ENCODE measurements at regions not wholly inside any gene's neighbourhood (a gene's known extent, or its start where the extent isn't known, plus 50 kb on each side); places are given as distances from the start of the nearest gene placed in this dataset.
"Not testable (repeated sequence)": the region's sequence is repeated elsewhere in the genome, so short reads cannot be mapped to it uniquely, and the experiment has no call there.

DNA sequence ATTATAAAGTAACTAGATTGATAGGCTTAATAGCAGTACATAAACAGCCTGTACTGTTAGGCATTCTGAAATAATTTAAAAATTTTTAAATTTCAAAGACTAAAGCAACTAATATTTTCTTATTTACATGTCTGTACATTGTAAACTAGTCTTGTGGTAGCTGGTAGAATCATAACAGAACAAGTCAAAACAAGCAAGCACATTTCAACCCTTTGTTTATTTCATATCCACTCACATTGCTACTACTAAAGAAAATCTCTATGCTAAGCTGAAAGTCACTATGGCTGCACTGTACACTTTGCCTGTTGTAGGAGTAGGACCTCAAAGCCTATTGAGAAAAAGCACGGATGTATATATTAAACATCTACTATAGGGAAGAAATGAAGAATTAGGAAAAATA is 738.2 kb upstream of the ADGRL4 start:
- DNase-seq (ENCODE audit: low spot score): no peak
- FAIRE-seq: no peak

DNA sequence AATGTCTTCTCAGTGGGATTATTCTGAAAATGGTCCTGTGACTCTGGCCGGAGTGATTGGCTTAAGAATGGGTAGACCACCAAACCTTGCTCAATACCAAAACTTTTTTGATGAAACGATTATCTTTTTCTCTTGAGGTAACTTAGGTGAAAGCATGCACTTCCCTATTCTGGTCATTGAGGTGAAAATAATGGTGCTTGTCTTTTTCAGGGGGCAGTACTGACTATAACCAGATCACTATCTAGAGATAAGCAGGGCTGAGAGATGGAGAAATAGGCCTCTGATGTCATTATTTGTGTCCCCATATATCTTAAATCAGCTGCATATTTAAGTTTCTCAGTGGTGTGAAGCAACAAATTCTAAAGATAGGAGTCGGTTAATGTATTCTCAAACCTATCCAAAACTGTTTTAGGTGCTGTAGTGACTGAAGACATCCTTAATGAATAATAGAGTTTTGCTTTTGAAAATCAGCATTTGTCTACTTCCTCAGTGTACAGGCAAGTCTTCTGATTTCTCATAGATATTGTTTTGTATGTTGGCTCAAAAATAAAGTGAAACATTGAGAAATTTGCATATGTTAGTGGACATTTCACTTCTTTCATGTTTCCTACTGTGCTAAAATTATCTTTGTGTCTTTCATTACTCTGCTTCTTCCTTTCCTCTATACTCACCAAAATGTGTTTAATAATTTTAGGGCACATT is 735.3 kb upstream of the ADGRL4 start:
- no peak for DNase-seq (ENCODE audit: low spot score)
- no peak for FAIRE-seq

DNA sequence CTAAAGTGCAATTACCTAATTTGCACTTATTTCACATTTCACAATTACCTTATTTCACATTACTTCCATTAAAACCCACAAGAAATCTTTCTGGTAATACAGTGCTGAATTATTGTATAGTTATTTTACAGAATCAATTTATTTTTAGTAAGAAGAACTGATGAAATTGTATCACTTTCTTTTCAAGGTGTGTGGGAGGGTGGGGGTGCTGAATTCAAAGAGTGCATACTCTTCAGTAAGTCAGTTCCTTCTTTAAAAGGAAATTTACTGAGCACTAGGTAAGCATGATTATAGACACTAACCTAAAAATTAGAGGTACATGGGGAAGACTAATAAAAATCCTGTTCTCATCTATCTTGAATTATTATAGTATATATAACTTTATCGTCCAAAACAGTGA is 731.6 kb upstream of the ADGRL4 start:
- no peak for DNase-seq (ENCODE audit: low spot score)
- FAIRE-seq: no peak

DNA sequence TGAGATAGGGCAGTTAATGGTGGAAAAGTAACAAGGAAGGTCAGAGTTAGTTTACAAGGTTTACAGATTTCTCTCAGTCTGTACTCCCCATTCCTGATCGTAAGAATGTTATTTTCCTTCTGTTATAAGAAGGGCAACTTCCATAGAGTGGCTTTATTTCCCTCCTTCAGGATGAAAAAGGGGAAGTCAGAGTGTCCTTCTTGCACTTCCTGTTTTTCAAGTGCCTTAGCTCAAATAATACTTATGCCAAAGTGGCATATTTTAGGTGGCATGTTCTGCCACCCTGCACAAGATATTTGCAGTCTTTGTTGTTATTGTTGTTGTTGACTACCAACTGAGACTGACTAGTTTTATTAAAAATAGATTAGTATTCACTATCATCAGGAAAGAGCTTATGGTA is 730.7 kb upstream of the ADGRL4 start:
- DNase-seq (ENCODE audit: low spot score): no peak
- FAIRE-seq: no peak

DNA sequence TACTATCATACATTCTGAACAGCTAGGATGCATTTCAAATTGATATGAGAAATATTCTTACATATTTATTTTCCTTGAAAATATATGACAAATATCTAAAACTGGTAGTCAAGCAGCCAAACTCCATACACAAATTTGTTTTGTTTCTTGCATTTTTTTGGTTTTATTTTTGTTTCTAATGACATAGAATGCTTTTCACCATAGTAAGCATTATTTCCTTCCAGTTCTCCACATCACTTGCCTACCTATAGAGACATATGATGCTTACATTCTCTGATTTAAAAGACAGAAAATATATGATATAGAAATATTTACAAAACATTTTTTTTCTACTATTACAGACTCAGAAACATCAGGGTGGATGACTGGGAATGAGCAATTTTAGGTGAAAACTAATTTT is 726.4 kb upstream of the ADGRL4 start:
- FAIRE-seq (no peak), DNase-seq (ENCODE audit: low spot score) (no peak)

DNA sequence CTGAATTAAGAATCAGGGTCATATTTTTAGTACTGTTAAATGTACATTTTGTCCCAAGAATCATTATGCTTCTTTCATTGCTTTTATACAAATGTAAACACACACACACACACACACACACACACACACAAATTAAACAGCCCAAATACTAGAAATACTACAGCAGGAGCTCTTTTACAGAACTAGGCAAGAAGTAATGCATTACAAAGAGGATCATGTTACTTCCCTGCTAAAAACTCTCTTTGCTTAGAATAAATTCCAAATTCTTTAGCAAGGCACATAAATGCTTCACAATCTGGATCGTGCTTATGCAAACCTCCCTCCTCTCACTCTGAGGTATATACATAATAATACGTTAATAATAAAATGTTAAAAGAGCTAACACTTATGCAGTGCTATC is 720.4 kb upstream of the ADGRL4 start:
- no peak for DNase-seq (ENCODE audit: low spot score)
- no peak for FAIRE-seq

DNA sequence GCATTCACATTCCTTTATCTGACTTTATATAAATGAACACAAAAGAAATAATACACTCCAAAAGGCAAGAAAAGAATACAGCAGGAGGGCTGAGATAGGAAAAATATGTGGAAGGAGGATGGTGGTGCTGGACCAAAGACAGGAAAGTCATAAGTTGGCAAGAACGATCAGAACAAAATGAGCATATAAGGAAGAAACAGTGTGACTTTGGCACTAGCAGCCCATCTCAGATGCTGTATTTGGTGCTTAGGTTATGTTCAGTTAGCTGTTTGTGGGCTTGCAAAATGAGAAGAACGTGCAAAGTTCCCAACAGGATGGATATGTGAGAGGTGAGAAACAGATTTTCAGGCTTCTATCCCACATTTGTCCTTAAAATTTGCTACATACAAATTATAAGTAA is 719.8 kb upstream of the ADGRL4 start:
- DNase-seq (ENCODE audit: low spot score) (no peak), FAIRE-seq (no peak)

DNA sequence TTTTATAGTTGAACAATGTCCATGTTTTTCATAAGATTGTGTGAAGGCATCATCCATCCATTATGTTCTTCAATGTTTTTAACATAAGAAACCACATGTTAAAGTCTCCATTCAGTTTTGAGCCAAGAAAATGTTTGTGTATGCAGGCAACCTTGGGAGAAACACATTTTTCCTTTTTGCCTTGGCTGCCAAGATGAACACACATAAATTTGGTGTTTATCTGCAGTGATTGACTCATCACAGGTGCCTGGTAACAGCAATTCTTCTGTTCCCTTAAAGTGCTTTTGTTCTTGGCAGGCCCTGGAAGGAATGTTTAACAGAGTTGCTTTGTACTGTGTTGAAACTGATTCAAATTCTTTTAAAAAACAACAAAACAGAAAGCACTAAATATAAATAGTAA is 709.9 kb upstream of the ADGRL4 start:
- FAIRE-seq: no peak

DNA sequence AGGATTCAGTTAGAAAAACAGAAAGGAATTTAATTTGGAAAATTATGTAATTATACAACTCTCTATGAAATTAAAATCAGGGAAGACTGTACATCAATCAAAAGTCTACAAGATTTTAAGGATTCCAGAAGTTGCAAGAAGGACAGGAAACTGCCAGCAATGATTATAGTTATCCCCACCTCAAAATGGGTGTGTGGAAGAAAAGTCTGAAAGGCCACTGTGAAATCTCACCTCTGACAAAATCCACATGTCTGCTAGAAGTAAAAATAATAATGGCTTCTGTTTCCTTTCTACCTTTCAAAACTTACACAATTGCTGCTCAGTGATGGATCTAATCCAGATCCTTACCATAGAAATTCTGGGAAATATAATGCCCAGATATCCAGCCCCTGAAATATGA is 708.1 kb upstream of the ADGRL4 start:
- no peak for FAIRE-seq

More for the DNA sequence above, 709.9 kb upstream of the ADGRL4 start:
- DNase-seq (ENCODE audit: low spot score): no peak

DNA sequence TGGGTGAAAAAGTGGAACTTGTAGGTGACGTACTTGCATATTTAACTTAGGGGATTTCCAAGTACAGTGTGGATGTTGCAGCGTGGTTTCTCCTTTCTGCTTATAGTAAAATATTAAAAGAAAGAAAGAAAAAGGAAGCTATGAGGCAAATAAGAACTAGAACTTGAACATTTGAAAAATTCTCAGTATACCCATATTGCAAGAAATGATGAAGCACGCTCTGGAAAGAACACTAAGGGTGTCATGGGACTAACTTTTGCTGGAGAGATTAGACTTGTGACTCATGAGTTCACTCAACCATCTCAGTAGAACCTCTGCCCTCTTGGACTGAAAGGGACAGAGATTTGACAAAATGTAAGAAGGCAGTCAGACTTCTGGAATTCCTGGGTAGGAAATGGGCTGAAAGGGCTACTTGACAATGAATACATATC is 704.5 kb upstream of the ADGRL4 start:
- peak; percentile 98 for FAIRE-seq
- DNase-seq (ENCODE audit: low spot score): peak; percentile 87

More for the DNA sequence above, 708.1 kb upstream of the ADGRL4 start:
- DNase-seq (ENCODE audit: low spot score): no peak

DNA sequence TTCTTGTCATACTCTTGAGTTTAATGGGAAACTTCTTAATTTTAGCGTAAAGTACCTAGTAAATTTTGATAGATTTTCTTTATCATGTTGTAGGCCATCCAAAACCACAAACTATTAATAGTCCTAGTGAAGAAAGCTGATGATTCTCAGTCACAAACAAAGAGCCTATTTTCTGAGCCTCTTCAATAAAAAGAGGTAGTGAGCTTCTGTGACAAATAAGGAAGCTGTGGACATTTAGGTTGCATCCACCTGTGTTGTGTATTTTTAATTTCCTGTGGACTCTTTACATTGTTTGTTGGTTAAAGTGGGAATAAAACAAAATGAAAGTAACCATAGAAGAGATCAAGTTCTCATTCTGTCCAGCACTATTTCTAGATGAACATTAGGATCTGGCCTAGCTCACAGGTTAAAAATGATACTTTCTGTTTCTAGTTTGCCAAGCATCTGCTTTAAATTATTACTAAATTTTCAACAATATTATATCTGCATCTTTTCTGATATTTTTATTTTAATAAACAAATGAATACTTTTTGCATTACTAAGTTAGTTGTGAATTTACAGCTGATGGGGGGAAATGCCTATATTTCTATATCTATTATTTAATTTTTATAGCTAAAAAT is 702.2 kb upstream of the ADGRL4 start:
- no peak for FAIRE-seq
- DNase-seq (ENCODE audit: low spot score): no peak

DNA sequence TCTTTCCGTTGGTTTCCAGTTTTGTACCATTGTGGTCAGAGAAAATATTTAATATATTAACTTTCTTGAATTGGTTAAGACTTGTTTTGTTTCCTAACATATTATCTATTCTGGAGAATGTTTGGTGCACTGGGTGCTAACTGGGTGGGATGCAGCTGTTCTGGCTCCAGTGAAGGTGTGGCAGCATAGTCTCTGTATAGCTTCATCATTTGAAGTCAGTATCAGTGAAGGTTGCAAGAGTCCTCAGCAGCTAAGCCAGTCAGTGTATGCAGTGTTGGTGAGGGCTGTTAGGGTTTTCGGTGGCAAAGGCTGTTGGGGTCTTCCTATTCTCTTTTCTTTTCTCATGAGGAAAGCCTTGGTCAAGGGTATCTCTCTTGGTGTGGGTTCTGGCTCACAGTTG is 698.7 kb upstream of the ADGRL4 start:
- FAIRE-seq: no peak

DNA sequence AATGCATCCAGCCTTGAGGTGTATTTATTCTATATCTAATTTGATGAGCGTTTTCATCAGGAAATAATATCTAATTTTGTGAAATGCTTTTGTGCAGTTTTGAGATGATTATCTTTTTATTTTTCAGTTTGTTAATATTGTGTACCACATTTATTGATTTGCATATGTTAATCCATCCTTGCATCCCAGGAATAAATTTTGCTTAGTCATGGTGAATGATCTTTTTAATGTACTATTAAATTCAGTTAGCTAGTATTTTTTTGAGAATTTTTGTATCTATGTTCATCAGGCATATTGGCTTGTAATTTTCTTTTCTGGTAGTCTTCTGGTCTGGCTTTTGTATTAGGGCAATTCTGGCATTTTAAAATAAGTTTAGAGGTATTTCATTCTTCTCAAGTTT is 697.5 kb upstream of the ADGRL4 start:
- no peak for DNase-seq (ENCODE audit: low spot score)
- no peak for FAIRE-seq

More for the DNA sequence above, 698.7 kb upstream of the ADGRL4 start:
- no peak for DNase-seq (ENCODE audit: low spot score)

DNA sequence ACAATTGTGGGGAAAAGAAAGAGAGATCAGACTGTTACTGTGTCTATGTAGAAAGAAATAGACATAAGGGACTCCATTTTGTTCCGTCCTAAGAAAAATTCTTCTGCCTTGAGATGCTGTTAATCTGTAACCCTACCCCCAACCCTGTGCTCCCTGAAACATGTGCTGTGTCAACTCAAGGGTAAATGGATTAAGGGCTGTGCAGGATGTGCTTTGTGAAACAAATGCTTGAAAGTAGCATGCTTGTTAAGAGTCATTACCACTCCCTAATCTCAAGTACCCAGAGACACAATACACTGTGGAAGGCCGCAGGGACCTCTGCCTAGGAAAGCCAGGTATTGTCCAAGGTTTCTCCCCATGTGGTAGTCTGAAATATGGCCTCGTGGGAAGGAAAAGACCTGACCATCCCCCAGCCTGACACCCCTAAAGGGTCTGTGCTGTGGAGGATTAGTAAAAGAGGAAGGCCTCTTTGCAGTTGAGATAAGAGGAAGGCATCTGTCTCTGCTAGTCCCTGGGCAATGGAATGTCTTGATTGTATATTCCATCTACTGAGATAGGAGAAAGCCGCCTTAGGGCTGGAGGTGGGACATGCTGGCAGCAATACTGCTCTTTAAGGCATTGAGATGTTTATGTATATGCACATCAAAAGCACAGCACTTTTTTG is 695.9 kb upstream of the ADGRL4 start:
- not testable (repeated sequence) for DNase-seq (ENCODE audit: low spot score); FAIRE-seq

DNA sequence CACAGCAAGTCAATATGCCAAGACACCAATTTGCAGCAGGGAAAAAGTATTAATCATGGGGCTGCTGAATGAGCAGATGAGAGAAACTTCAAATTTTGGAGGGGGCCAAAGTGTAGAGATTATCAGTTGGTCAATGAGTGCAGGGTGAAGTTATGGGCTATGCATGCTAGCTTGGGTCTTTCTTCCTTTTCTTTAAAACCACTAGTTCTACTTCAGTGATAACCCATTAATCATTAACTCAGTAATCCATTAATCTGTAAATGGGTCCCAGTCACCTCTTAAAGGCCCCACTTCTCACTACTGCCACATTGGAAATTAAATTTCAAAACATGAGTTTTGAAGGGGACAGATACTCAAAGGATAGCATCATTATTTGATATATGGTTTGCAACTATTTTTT is 688.6 kb upstream of the ADGRL4 start:
- FAIRE-seq: peak; percentile 89
- peak; percentile 58 for DNase-seq (ENCODE audit: low spot score)

DNA sequence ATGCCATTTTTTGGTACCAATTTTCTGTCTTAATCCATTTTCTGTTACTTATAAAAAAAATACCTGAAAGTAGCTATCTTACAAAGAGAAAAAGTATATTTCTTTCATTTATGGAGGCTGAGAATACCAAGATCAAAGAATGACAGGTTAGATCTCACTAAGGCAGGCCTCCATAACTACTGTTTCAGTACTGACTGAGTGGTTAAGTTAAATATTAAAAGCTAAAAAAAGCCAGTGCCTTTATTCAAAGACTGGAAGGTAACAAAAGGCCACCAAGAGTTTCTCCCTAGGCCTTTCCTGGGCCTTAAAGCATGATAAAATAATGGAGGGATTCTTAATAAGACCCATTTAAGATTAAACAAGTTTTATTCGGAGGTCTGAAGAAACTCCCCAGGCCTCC is 687.7 kb upstream of the ADGRL4 start:
- DNase-seq (ENCODE audit: low spot score) (no peak), FAIRE-seq (peak; percentile 74)

DNA sequence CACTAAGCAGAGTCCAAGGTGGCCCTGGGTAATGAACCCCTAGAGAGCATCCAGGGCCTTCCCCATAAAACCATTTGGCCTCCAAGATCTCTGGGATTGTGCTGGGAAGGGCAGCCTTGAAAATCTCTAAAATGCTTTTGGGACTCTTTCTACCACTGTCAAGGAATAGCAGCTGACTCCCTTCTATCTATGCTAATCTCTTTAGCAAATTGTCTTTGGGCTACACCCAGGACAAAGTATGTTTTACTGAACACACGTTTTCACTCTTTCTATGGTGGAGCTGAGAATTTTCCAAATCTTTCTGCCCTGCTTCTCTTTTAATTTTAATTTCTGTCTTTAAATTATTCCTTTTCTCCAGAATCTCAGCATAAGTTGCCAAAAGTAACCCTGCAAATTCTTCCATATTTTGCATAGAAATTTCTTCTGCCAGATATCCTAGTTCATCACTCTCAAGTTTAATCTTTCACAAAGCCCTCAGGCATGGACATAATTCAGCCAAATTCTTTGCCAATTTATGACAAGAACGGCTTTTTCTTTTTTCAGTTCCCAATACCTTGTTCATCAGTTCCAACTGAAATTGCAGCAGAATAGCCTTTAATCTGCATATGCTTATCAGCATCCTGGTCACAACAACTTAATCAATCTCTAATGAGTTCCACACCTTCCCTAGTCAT is 687.0 kb upstream of the ADGRL4 start:
- FAIRE-seq (no peak), DNase-seq (ENCODE audit: low spot score) (no peak)

DNA sequence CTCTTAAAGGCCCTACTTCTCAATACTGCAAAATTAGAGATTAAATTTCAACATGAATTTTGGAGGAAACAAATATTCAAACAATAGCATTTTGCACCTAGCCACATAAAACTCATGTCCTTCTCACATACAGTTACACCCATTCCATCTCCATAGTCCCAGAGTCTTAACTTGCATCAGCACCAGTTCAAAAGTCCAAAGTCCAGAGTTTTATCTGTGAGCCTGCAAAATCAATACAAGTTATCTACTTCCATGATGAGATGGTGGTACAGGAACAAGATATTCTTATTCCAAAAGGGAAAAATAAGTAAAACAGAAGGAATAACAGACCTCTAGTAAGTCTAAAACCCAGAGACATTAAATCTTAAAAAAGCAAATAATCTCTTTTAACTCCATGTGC is 686.0 kb upstream of the ADGRL4 start:
- FAIRE-seq (no peak), DNase-seq (ENCODE audit: low spot score) (no peak)

DNA sequence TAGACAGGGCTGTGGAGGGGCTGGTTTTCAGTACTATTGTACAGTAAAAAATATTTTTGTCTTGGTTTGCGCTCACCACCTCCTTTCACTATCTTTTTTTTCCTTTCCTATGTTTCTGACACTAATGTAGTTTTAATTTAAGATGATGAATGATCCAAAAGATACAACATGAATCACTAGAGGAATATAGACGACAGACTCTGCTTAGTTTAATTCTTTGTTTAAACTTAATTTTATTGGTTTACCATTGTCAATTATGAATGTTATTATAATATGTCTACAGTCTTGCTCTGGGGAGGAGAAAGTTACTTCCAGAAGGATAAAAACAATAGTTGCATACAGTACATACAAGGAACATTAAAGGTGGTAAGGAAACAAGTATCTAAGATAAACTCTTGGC is 682.4 kb upstream of the ADGRL4 start:
- no peak for DNase-seq (ENCODE audit: low spot score)
- FAIRE-seq: no peak

DNA sequence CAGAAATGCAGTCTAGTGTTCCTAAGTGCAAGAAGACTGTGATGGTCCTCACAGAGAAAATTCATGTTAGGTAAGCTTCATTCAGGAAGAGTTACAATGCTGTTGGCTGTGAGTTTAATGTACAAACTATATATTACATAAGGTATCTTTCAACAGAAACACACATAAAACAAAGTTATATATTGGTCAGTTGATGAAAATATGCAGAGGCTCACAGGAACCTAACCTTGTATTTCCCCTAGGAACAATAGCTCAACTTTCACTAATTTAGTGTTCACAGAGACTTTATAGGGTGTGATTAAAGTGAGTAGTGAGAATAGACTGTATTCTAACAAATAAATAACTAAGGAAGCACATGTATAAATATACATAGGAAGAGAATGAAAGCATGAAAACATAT is 676.9 kb upstream of the ADGRL4 start:
- no peak for FAIRE-seq

DNA sequence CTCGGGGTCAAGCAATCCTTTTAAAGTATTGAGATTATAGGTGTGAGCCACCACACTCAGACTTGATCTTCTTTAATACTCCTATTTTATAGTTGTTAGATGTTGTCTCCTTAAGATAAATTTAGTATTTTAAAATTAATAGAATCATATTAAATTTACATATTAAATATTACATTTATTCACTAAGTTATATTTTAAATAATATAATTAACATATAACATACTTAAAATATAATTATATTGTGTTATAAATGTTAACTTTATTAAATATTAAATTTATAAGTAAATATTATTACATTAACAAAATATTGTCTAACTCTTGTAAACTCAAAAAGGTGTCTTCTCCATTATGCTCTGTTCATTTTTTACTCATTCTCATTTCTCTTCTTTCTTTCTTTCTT is 675.9 kb upstream of the ADGRL4 start:
- FAIRE-seq (peak; percentile 88), DNase-seq (ENCODE audit: low spot score) (no peak)

More for the DNA sequence above, 676.9 kb upstream of the ADGRL4 start:
- no peak for DNase-seq (ENCODE audit: low spot score)

DNA sequence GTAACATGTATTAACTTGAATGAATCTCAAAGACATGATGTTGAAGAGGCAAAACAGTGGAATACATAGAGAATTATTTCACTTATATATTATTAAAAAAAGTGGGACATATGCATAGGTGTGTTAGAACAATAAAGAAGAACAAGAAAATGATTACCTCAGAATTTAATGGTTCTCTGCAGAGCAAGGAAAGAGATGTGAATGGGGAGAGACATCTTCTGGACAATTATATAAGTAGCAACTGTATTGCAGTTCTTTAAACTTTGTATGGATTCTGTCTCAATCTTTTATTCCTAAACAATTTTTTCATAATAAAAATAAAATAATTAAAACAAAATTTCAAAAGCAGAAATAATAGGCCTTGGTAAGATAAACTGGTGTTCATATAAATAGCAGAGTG is 674.9 kb upstream of the ADGRL4 start:
- no peak for FAIRE-seq

More for the DNA sequence above, 674.9 kb upstream of the ADGRL4 start:
- no peak for DNase-seq (ENCODE audit: low spot score)

All from RCC 7860 (cell line).